ENCODE measurements at regions not wholly inside any gene's neighbourhood (a gene's known extent, or its start where the extent isn't known, plus 50 kb on each side); places are given as distances from the start of the nearest gene placed in this dataset.

DNA sequence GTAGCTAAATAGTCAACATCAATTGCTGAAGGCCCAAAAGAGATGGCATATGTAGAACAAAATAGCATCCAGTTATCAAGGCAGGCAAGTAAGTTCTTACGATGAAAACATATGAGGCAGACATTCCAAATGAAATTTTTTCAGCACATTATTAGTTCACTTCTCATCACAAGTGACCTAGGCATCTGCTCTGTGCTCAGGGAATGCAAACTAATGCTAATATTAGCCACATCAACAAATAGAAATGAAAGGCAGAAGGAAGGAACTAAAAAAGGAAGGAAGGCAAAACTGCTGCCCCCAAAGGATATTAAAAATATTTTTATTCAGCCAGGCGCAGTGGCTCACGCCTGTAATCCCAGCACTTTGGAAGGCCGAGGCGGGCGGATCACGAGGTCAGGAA lies 51.2 kb upstream of the ROCK1 start:
- DNase-seq (ENCODE audit: low read depth in 2 of 2), result no peak

- no peak for DNase-seq (ENCODE audit: low read depth in 2 of 2)
These were observed 52.3 kb upstream of the ROCK1 start for GRCh38 chr18:21163647-21164547.

- DNase-seq (ENCODE audit: low read depth in 2 of 2), result no peak
These were observed 53.0 kb upstream of the ROCK1 start for GRCh38 chr18:21164548-21165095.

GRCh38 chr18:21167641-21168377 lies 56.2 kb upstream of the ROCK1 start:
- DNase-seq (ENCODE audit: low read depth in 2 of 2), result no peak

DNA sequence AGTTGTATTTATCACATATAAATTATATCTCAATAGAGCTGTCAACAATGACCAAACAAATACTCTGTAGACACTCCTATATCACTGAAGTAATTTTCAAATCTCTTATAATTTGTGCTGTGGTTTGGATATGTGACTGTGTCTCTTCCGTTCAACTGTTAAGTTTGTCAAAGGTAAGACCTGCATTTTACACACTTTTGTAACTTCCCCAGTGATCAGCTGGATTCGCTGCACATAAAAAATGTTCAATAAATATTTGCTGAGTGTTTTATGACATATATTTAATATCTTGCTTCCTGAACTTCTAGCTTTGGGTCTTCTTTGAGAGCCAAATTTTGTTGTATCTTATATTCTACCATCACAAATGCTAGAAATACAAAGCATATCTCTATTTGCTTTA lies 57.3 kb upstream of the ROCK1 start:
- no peak for DNase-seq (ENCODE audit: low read depth in 2 of 2)

GRCh38 chr18:21177822-21178221 lies 64.2 kb upstream of the GREB1L start:
- no peak for DNase-seq (ENCODE audit: low read depth in 2 of 2)

GRCh38 chr18:21179590-21180220 lies 62.3 kb upstream of the GREB1L start:
- peak in 1 of 2 donors; percentile 7 for DNase-seq (ENCODE audit: low read depth in 2 of 2)

- DNase-seq (ENCODE audit: low read depth in 2 of 2), result no peak
These were observed 61.4 kb upstream of the GREB1L start for GRCh38 chr18:21180588-21180987.

DNA sequence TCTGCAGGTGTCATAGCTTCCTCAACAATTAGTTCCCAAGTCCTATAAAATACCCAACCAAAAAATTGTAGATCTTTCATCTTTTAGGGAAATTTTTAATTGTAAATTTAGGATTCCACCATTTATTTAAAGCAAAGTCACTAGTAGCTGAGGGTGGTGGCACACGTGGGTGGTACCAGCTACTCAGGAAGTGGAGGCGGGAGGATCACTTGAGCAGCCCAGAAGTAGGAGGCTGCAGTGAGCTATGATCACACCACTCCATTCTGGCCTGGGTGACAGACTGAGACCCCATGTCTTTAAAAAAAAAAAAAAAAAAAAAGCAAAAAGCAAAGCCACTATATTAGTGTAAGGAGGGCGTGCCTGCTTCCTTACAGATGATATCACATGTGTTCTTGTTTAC lies 60.3 kb upstream of the GREB1L start:
- no peak for DNase-seq (ENCODE audit: low read depth in 2 of 2)

GRCh38 chr18:21183670-21184069 lies 58.4 kb upstream of the GREB1L start:
- no peak for DNase-seq (ENCODE audit: low read depth in 2 of 2)

GRCh38 chr18:21184396-21184996 lies 57.5 kb upstream of the GREB1L start:
- DNase-seq (ENCODE audit: low read depth in 2 of 2), result no peak

DNA sequence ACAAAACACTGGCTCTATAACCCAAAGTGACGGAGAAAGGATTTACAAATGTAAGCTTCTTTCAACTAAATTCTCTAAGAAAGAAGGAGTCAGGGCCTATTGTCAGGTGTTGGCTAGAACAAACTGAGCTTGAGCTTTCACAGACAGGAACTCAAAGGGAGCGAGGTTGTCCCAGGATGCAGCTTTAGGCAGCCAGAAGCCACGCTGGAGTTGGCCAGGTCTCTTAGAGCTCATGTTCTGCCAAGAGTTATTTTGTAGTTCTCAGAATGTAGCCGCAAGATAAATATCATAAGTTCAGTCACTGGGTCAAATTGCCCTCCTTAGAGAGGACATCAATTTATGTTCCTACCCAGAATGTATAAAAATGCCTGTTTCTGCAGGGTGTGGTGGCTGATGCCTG lies 54.1 kb upstream of the GREB1L start:
- DNase-seq (ENCODE audit: low read depth in 2 of 2), result no peak

GRCh38 chr18:21191596-21192307 lies 50.3 kb upstream of the GREB1L start:
- DNase-seq (ENCODE audit: low read depth in 2 of 2), result no peak
